ENCODE measurements at regions not wholly inside any gene's neighbourhood (a gene's known extent, or its start where the extent isn't known, plus 50 kb on each side); places are given as distances from the start of the nearest gene placed in this dataset.

DNA sequence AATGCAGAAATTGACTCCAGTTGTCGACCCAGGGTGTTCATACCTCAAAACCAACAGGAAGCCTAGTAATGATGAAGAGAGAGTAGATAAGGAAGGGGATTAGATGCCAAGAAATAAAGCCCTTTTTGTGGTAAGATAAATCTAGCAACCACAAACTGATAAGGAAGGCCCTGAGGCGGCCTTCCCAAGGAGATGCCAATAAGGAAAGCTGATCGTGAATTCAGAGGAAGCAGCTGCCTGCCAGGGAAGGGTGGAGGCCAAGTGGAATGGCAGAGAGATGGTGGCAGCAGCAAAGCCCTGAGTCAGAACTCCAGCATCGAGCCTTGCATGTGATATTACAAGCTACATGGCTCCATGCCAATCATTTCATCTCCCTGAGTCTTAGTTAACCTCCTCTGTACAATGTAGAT is 126.3 kb downstream of the IRS1 start (continued):
- TF ChIP-seq, protein P1, sequence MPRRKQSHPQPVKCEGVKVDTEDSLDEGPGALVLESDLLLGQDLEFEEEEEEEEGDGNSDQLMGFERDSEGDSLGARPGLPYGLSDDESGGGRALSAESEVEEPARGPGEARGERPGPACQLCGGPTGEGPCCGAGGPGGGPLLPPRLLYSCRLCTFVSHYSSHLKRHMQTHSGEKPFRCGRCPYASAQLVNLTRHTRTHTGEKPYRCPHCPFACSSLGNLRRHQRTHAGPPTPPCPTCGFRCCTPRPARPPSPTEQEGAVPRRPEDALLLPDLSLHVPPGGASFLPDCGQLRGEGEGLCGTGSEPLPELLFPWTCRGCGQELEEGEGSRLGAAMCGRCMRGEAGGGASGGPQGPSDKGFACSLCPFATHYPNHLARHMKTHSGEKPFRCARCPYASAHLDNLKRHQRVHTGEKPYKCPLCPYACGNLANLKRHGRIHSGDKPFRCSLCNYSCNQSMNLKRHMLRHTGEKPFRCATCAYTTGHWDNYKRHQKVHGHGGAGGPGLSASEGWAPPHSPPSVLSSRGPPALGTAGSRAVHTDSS (tag by site-specific recombination; IDR thresholded peaks at IDR 0.05), result peak; percentile 62; the same call in 1 of the 2 replicates
- 0 out of 2 replicates have a peak, but pooled peaks have one; percentile 26 for TF ChIP-seq ZNF488 (tag by site-specific recombination; IDR thresholded peaks at IDR 0.05)
- peak; percentile 95 for TF ChIP-seq ZNF18 (tag by site-specific recombination; IDR thresholded peaks at IDR 0.05)
- no peak for TF ChIP-seq ZBTB20 (tag by site-specific recombination; IDR thresholded peaks at IDR 0.05)
- peak; percentile 97 for TF ChIP-seq ZIC2 (tag by site-specific recombination; IDR thresholded peaks at IDR 0.05)
- 0 out of 2 replicates have a peak, but pooled peaks have one; percentile 18 for TF ChIP-seq ZNF600 (tag by site-specific recombination; IDR thresholded peaks at IDR 0.05)
- peak; percentile 72 for TF ChIP-seq ZNF692 (tag by site-specific recombination; IDR thresholded peaks at IDR 0.05)
- TF ChIP-seq, protein P2, sequence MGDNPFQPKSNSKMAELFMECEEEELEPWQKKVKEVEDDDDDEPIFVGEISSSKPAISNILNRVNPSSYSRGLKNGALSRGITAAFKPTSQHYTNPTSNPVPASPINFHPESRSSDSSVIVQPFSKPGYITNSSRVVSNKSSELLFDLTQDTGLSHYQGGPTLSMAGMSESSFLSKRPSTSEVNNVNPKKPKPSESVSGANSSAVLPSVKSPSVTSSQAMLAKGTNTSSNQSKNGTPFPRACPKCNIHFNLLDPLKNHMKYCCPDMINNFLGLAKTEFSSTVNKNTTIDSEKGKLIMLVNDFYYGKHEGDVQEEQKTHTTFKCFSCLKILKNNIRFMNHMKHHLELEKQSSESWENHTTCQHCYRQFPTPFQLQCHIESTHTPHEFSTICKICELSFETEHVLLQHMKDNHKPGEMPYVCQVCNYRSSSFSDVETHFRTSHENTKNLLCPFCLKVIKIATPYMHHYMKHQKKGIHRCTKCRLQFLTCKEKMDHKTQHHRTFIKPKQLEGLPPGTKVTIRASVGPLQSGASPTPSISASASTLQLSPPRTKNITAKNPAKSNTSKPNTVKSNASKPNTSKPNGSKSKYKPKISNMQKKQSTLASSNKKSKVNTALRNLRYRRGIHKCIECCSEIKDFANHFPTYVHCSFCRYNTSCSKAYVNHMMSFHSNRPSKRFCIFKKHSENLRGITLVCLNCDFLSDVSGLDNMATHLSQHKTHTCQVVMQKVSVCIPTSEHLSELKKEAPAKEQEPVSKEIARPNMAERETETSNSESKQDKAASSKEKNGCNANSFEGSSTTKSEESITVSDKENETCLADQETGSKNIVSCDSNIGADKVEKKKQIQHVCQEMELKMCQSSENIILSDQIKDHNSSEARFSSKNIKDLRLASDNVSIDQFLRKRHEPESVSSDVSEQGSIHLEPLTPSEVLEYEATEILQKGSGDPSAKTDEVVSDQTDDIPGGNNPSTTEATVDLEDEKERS (tag by site-specific recombination; IDR thresholded peaks at IDR 0.05), result no peak
- no peak for TF ChIP-seq ZNF175 (tag by site-specific recombination; IDR thresholded peaks at IDR 0.05)
- 0 out of 2 replicates have a peak, but pooled peaks have one; percentile 39 for TF ChIP-seq ZNF24 (tag by site-specific recombination; IDR thresholded peaks at IDR 0.05)
- no peak for TF ChIP-seq KLF8 (tag by site-specific recombination; IDR thresholded peaks at IDR 0.05)
- TF ChIP-seq KLF1 (tag by site-specific recombination; IDR thresholded peaks at IDR 0.05), result no peak
- TF ChIP-seq ZNF530 (tag by site-specific recombination; IDR thresholded peaks at IDR 0.05; ENCODE audit: low read depth), result no peak
- TF ChIP-seq ZNF560 (tag by site-specific recombination; IDR thresholded peaks at IDR 0.05; ENCODE audit: borderline replicate concordance), result no peak
- no peak; the same call in 1 of the 2 replicates for TF ChIP-seq ZNF610 (tag by site-specific recombination; IDR thresholded peaks at IDR 0.05; ENCODE audit: borderline replicate concordance)
- peak; percentile 37; the same call in 1 of the 2 replicates for TF ChIP-seq ZBTB10 (tag by site-specific recombination; IDR thresholded peaks at IDR 0.05)
- TF ChIP-seq ZNF138 (tag by site-specific recombination; IDR thresholded peaks at IDR 0.05; ENCODE audit: borderline replicate concordance), result no peak
- TF ChIP-seq, protein P3, sequence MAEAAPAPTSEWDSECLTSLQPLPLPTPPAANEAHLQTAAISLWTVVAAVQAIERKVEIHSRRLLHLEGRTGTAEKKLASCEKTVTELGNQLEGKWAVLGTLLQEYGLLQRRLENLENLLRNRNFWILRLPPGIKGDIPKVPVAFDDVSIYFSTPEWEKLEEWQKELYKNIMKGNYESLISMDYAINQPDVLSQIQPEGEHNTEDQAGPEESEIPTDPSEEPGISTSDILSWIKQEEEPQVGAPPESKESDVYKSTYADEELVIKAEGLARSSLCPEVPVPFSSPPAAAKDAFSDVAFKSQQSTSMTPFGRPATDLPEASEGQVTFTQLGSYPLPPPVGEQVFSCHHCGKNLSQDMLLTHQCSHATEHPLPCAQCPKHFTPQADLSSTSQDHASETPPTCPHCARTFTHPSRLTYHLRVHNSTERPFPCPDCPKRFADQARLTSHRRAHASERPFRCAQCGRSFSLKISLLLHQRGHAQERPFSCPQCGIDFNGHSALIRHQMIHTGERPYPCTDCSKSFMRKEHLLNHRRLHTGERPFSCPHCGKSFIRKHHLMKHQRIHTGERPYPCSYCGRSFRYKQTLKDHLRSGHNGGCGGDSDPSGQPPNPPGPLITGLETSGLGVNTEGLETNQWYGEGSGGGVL (tag by site-specific recombination; IDR thresholded peaks at IDR 0.05), result 0 out of 2 replicates have a peak, but pooled peaks have one; percentile 23
- TF ChIP-seq, protein P4, sequence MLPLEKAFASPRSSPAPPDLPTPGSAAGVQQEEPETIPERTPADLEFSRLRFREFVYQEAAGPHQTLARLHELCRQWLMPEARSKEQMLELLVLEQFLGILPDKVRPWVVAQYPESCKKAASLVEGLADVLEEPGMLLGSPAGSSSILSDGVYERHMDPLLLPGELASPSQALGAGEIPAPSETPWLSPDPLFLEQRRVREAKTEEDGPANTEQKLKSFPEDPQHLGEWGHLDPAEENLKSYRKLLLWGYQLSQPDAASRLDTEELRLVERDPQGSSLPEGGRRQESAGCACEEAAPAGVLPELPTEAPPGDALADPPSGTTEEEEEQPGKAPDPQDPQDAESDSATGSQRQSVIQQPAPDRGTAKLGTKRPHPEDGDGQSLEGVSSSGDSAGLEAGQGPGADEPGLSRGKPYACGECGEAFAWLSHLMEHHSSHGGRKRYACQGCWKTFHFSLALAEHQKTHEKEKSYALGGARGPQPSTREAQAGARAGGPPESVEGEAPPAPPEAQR (tag by site-specific recombination; IDR thresholded peaks at IDR 0.05), result no peak
- no peak for TF ChIP-seq MEIS1 (CRISPR knock-in tag; IDR thresholded peaks at IDR 0.05; ENCODE audit: borderline replicate concordance)
- no peak for TF ChIP-seq ZNF214 (tag by site-specific recombination; IDR thresholded peaks at IDR 0.05; ENCODE audit: borderline replicate concordance)
- TF ChIP-seq ZXDB (tag by site-specific recombination; IDR thresholded peaks at IDR 0.05), result peak; percentile 95
- TF ChIP-seq ZNF146 (tag by site-specific recombination; IDR thresholded peaks at IDR 0.05), result no peak
- TF ChIP-seq BCL11B (tag by site-specific recombination; IDR thresholded peaks at IDR 0.05; ENCODE audit: low read depth), result peak; percentile 86
- TF ChIP-seq ZSCAN16 (tag by site-specific recombination; IDR thresholded peaks at IDR 0.05), result no peak
